Tibial artery (tissue), 4 donors: ENCODE measurements at regions not wholly inside any gene's neighbourhood (a gene's known extent, or its start where the extent isn't known, plus 50 kb on each side); places are given as distances from the start of the nearest gene placed in this dataset.

Source experiments
- DNase-seq, 2 donors: peaks; one replicate each; pipeline ENCODE4 v3.0.0-alpha.2; 2019
- H3K27ac ChIP-seq, 2 donors: fragments of 200-600 bp; sonication (generic) in 1 of 2; 1 replicate in 1 of 2; 2 replicates in 1 of 2; pipeline ENCODE4 v1.5.1; 2018 to 2019; ENCODE audit warnings: mild to moderate bottlenecking in 1 of 2
- H3K27me3 ChIP-seq, 2 donors: fragments of 200-600 bp; sonication (generic) in 1 of 2; one replicate each; pipeline versions ENCODE4 v1.5.1 to v1.6.0; 2016 to 2019
- H3K36me3 ChIP-seq, 3 donors: fragments of 200-600 bp; sonication (generic) in 2 of 3; one replicate each; pipeline ENCODE4 v1.5.1; 2016 to 2019; ENCODE audit warnings: mild to moderate bottlenecking in 2 of 3
- H3K4me1 ChIP-seq, 4 donors: fragments of 200-600 bp; sonication (generic) in 2 of 4; 1 replicate in 3 of 4; 2 replicates in 1 of 4; pipeline ENCODE4 v1.5.1; 2016 to 2019
- H3K4me3 ChIP-seq, 2 donors: fragments of 200-600 bp; sonication (generic) in 1 of 2; 1 replicate in 1 of 2; 2 replicates in 1 of 2; pipeline ENCODE4 v1.5.1; 2018 to 2019; ENCODE audit warnings: mild to moderate bottlenecking in 2 of 2
- H3K9me3 ChIP-seq, 3 donors: fragments of 200-600 bp; sonication (generic) in 1 of 3; one replicate each; pipeline ENCODE4 v1.5.1; 2016 to 2019
- intact Hi-C: fragments of 100-400 bp; cut with DNase I; formaldehyde crosslinking; loops from one replicate; pipeline ENCODE4 v1.15.0; 2023; ENCODE audit warnings: low total_unique reads
- TF ChIP-seq, protein P1 (sequence below), 2 experiments: fragments of 200-600 bp in 1 of 2; fragments of 450-650 bp in 1 of 2; IDR thresholded peaks; one replicate each; pipeline ENCODE4 v1.5.1; 2017 to 2019; ENCODE audit warnings: antibody characterized with exemption in 2 of 2, mild to moderate bottlenecking in 1 of 2, moderate library complexity in 1 of 2

DNA sequence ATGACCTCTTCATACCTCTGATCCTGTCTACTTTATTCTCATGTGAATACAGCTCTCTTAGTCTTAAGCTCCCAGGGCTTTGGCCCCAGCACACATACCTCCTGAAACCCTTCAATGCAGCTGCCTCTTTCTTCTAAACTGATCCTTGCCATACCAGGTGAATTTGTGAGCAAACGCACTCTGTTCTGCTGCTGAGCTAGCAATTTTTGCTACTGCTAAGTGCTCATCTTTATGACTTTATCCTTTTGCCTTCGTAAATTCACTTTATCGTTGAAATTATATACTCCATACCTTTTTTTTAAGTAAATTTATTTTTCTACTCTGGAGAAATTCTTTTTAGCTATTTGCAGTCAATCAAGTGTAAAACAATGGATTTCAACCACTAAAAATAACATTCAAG, 287.7 kb downstream of the CMPK2 start:
- Histone ChIP-seq H3K4me1 (no peaks in the 10 kb centered on the region), H3K9me3 (no peaks in the 10 kb centered on the region), H3K36me3 (no peaks in the 10 kb centered on the region), H3K27me3 (no peaks in the 10 kb centered on the region), H3K27ac (no peak overlapping the region), H3K4me3 (no peak overlapping the region)
- TF ChIP-seq, protein P1, sequence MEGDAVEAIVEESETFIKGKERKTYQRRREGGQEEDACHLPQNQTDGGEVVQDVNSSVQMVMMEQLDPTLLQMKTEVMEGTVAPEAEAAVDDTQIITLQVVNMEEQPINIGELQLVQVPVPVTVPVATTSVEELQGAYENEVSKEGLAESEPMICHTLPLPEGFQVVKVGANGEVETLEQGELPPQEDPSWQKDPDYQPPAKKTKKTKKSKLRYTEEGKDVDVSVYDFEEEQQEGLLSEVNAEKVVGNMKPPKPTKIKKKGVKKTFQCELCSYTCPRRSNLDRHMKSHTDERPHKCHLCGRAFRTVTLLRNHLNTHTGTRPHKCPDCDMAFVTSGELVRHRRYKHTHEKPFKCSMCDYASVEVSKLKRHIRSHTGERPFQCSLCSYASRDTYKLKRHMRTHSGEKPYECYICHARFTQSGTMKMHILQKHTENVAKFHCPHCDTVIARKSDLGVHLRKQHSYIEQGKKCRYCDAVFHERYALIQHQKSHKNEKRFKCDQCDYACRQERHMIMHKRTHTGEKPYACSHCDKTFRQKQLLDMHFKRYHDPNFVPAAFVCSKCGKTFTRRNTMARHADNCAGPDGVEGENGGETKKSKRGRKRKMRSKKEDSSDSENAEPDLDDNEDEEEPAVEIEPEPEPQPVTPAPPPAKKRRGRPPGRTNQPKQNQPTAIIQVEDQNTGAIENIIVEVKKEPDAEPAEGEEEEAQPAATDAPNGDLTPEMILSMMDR (IDR thresholded peaks at IDR 0.05): no peak
- intact Hi-C loops: no loop called here
- no peak for DNase-seq

DNA sequence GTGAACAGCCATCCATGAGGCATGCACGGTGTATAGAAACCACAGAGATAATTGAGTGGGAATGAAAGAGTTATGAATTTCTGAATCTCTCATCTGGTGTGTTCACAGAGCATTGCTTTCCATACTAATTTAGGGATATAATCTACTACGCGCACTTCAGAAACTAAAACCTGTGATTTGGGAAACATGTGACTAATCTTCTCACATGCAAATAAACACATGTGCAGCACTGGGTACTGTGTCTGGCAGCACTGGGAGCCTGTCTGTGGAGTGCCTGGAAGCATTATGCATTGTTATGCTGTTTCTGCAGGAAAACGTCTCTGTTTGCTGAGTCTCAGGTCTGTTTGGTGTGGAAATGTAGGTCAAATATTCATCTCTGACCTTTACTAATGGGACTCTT, 287.3 kb downstream of the CMPK2 start:
- H3K27ac ChIP-seq: no peak overlapping the region
- H3K4me3 ChIP-seq: no peak overlapping the region
- no peaks in the 10 kb centered on the region for H3K27me3 ChIP-seq
- no peaks in the 10 kb centered on the region for H3K36me3 ChIP-seq
- intact Hi-C loops: no loop called here
- H3K4me1 ChIP-seq: no peaks in the 10 kb centered on the region
- no peak for DNase-seq
- H3K9me3 ChIP-seq: no peaks in the 10 kb centered on the region
- TF ChIP-seq, protein P1 (IDR thresholded peaks at IDR 0.05): no peak

DNA sequence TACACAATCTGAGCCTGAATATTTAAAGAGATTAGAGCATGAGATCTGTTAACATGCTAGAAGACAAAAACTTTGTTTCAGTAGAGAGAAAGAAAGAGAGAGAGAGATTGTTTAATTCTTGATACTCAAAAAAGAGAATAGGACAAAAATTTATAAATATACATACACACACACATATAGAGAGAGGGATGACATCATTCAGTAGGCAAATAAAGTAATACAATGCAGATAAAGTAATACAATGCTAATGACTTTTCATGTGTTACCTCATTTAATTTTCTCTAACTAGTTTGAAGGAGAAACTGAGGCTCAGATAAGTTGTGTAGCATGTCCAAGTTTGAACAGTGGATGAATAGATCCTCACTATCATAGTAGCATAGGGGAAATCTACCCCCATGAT, 286.4 kb downstream of the CMPK2 start:
- DNase-seq: no peak
- no peak overlapping the region for H3K4me3 ChIP-seq
- intact Hi-C loops: no loop called here
- no peaks in the 10 kb centered on the region for H3K9me3 ChIP-seq
- TF ChIP-seq, protein P1 (IDR thresholded peaks at IDR 0.05): no peak
- H3K4me1 ChIP-seq: no peaks in the 10 kb centered on the region
- no peak overlapping the region for H3K27ac ChIP-seq
- no peaks in the 10 kb centered on the region for H3K27me3 ChIP-seq
- no peaks in the 10 kb centered on the region for H3K36me3 ChIP-seq

DNA sequence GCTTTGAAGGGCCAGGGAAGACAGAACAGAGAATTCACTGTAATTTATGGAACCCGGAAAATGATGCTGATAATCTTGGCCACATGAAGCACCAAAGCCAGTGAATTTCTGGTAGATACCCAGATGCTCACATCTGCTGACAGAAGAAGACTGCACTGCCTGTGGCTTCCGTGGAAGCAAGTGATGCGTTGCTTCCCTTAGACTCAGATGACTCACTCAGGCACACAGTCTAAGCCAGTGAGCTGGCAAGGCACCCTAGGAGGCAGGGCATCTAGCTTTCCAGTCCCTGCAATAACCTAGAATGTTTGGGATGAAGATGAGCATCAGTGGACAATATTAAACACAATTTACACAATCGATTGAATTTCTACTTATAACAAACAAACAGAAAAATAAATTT, 284.7 kb downstream of the CMPK2 start:
- Histone ChIP-seq H3K4me1 (no peaks in the 10 kb centered on the region), H3K36me3 (no peaks in the 10 kb centered on the region), H3K4me3 (no peak overlapping the region), H3K27ac (no peak overlapping the region), H3K9me3 (no peaks in the 10 kb centered on the region), H3K27me3 (no peaks in the 10 kb centered on the region)
- TF ChIP-seq, protein P1 (IDR thresholded peaks at IDR 0.05): no peak
- no peak for DNase-seq
- intact Hi-C loops: no loop called here

GRCh38 chr2:6589150-6589549, 276.6 kb downstream of the CMPK2 start:
- no peak overlapping the region for H3K27ac ChIP-seq
- intact Hi-C loops: no loop called here

More at GRCh38 chr2:6589150-6589549, 276.6 kb downstream of the CMPK2 start:
- no peaks in the 10 kb centered on the region for H3K9me3 ChIP-seq
- DNase-seq: no peak
- H3K27me3 ChIP-seq: no peaks in the 10 kb centered on the region
- H3K4me3 ChIP-seq: no peak overlapping the region
- H3K36me3 ChIP-seq: no peaks in the 10 kb centered on the region
- TF ChIP-seq, protein P1 (IDR thresholded peaks at IDR 0.05): no peak
- H3K4me1 ChIP-seq: no peaks in the 10 kb centered on the region
